Endodermal cell (in vitro differentiated cells): ENCODE measurements at regions not wholly inside any gene's neighbourhood (a gene's known extent, or its start where the extent isn't known, plus 50 kb on each side); places are given as distances from the start of the nearest gene placed in this dataset.

Experiments used
- DNase-seq: peaks from one replicate; pipeline ENCODE4 v3.0.0-alpha.2; 2017
- H3K27ac ChIP-seq: 2 replicates; pipeline ENCODE4 v1.5.1; 2013; ENCODE audit warnings: mild to moderate bottlenecking, low read depth, low read length, moderate library complexity
- H3K27me3 ChIP-seq: 2 replicates; pipeline ENCODE4 v1.6.1; 2013; ENCODE audit warnings: mild to moderate bottlenecking, low read length, moderate library complexity; ENCODE audit not compliant: insufficient read depth, control insufficient read depth, poor library complexity, severe bottlenecking
- H3K36me3 ChIP-seq: 2 replicates; pipeline ENCODE4 v1.7.0; 2013; ENCODE audit warnings: mild to moderate bottlenecking, low read length, moderate library complexity; ENCODE audit not compliant: control insufficient read depth, insufficient read depth
- H3K4me1 ChIP-seq: one replicate; pipeline ENCODE4 v1.7.0; 2013; ENCODE audit warnings: low read length; ENCODE audit not compliant: control insufficient read depth, insufficient read depth
- H3K4me3 ChIP-seq: 2 replicates; pipeline ENCODE4 v1.5.1; 2013; ENCODE audit warnings: mild to moderate bottlenecking, low read length, moderate library complexity
- H3K9ac ChIP-seq: 2 replicates; pipeline ENCODE4 v1.6.1; 2013; ENCODE audit warnings: mild to moderate bottlenecking, low read length, moderate library complexity; ENCODE audit not compliant: poor library complexity, severe bottlenecking; ENCODE audit errors: extremely low read depth
- H3K9me3 ChIP-seq: 2 replicates; pipeline ENCODE4 v1.6.1; 2013; ENCODE audit warnings: mild to moderate bottlenecking, low read length, moderate library complexity; ENCODE audit not compliant: control insufficient read depth
- H3K27ac Mint-ChIP-seq: 2 replicates; pipeline ENCODE4 v1.8.0; 2020; ENCODE audit warnings: mixed read lengths
- H3K27me3 Mint-ChIP-seq: 2 replicates; pipeline ENCODE4 v1.8.0; 2021; ENCODE audit warnings: mild to moderate bottlenecking, mixed read lengths; ENCODE audit not compliant: insufficient read depth
- H3K36me3 Mint-ChIP-seq: 2 replicates; pipeline ENCODE4 v1.8.0; 2020; ENCODE audit warnings: low read depth, mixed read lengths
- H3K4me1 Mint-ChIP-seq: 2 replicates; pipeline ENCODE4 v1.8.0; 2020; ENCODE audit warnings: mixed read lengths
- H3K4me3 Mint-ChIP-seq: 2 replicates; pipeline ENCODE4 v1.8.0; 2020; ENCODE audit warnings: mild to moderate bottlenecking, moderate library complexity, mixed read lengths
- H3K9me3 Mint-ChIP-seq: 2 replicates; pipeline ENCODE4 v1.8.0; 2020; ENCODE audit warnings: mild to moderate bottlenecking, mixed read lengths
- WGBS, 2 experiments: methylation state at CpG; one replicate each; pipeline versions ENCODE4 v1.1.5 to v1.1.7; 2013; ENCODE audit warnings: missing lambda C conversion rate in 2 of 2, mixed read lengths in 1 of 2; ENCODE audit not compliant: insufficient coverage in 1 of 2, insufficient read length in 1 of 2; 5-methylcytosine and 5-hydroxymethylcytosine counted together
- TF ChIP-seq, protein P1 (sequence below): fragments of 200-600 bp; sonication (generic); conservative IDR thresholded peaks from 2 replicates; pipeline ENCODE4 v1.5.0; 2021; ENCODE audit warnings: antibody characterized with exemption, mild to moderate bottlenecking

DNA sequence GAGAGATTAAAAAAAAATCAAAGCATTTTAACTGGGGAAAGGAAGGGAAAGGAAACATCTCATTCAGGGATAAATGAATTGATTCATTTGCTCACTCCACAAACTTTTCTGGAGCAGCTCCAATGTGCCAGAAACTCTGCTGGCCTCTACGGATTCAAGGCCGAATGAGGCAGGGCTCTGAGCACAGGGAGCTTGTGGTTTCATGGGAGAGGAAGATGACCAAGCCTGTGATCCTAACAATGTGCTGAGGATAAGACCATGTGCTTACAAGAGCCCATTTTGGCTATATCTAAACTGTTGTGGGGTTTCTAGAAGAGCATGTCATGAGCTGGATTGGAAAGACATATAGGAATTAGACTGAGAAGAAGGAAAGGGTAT lies 137.5 kb downstream of the ZNF674 start:
- no peak overlapping the region for H3K27ac ChIP-seq
- H3K4me1 ChIP-seq: no peaks in the 10 kb centered on the region
- no peaks in the 10 kb centered on the region for H3K27me3 ChIP-seq
- no peaks in the 10 kb centered on the region for H3K27me3 Mint-ChIP-seq
- H3K9ac ChIP-seq: no peak overlapping the region
- H3K36me3 Mint-ChIP-seq: no peaks in the 10 kb centered on the region
- no peak for DNase-seq
- no peaks in the 10 kb centered on the region for H3K9me3 ChIP-seq
- TF ChIP-seq, protein P1, sequence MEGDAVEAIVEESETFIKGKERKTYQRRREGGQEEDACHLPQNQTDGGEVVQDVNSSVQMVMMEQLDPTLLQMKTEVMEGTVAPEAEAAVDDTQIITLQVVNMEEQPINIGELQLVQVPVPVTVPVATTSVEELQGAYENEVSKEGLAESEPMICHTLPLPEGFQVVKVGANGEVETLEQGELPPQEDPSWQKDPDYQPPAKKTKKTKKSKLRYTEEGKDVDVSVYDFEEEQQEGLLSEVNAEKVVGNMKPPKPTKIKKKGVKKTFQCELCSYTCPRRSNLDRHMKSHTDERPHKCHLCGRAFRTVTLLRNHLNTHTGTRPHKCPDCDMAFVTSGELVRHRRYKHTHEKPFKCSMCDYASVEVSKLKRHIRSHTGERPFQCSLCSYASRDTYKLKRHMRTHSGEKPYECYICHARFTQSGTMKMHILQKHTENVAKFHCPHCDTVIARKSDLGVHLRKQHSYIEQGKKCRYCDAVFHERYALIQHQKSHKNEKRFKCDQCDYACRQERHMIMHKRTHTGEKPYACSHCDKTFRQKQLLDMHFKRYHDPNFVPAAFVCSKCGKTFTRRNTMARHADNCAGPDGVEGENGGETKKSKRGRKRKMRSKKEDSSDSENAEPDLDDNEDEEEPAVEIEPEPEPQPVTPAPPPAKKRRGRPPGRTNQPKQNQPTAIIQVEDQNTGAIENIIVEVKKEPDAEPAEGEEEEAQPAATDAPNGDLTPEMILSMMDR: no peak
- no peaks in the 10 kb centered on the region for H3K36me3 ChIP-seq
- no peak overlapping the region for H3K27ac Mint-ChIP-seq
- no peaks in the 10 kb centered on the region for H3K4me1 Mint-ChIP-seq
- H3K4me3 ChIP-seq: no peak overlapping the region
- 91% methylated on average over 2 of the region's 2 CpGs; no CpG with 5 or more reads in 1 of the 2 experiments for WGBS, 2 experiments
- H3K4me3 Mint-ChIP-seq: no peak overlapping the region
- H3K9me3 Mint-ChIP-seq: peaks cover 31% of the 10 kb centered on the region

DNA sequence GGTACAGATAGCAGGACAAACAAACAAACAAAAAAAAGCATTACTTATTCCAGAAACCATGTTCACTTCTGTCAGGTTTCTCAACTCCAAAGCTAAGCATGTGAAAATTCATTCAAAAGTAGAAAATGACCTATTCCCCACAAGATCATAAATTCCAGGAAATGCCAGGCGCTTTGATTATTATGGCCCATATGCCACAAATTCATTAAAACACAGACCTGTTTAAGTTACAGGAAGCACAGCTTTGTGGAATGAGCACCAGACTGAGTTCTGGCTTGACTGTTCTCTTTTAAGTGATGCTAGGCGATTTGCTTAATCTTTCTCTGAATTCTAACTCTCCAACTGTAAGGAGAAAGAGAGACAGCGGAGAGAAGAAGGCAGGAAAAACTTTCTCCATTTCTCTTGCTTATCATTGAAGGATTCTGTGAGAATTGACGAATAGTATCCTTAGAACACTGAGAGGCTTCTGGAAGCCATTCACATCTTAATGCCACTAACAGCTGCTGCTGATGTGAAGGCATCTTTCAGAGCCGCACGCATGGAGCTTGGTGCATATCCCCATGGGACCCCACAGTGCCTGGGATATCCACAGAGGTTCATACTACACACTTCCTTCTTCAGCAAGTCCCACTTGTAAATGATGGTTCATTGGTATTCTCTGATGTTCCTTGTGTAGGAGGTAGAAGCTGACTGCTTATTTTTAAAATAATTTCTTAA lies 138.0 kb downstream of the ZNF674 start:
- Mint-ChIP-seq H3K9me3 (peaks cover 35% of the 10 kb centered on the region), H3K27me3 (no peaks in the 10 kb centered on the region), H3K4me1 (no peaks in the 10 kb centered on the region), H3K4me3 (no peak overlapping the region), H3K27ac (no peak overlapping the region), H3K36me3 (no peaks in the 10 kb centered on the region)
- TF ChIP-seq, protein P1: no peak
- Histone ChIP-seq H3K9ac (no peak overlapping the region), H3K27ac (no peak overlapping the region), H3K4me1 (no peaks in the 10 kb centered on the region), H3K27me3 (no peaks in the 10 kb centered on the region), H3K9me3 (no peaks in the 10 kb centered on the region), H3K36me3 (no peaks in the 10 kb centered on the region), H3K4me3 (no peak overlapping the region)
- 98% methylated on average over 5 of the region's 6 CpGs; no CpG with 5 or more reads in 1 of the 2 experiments for WGBS, 2 experiments
- no peak for DNase-seq

DNA sequence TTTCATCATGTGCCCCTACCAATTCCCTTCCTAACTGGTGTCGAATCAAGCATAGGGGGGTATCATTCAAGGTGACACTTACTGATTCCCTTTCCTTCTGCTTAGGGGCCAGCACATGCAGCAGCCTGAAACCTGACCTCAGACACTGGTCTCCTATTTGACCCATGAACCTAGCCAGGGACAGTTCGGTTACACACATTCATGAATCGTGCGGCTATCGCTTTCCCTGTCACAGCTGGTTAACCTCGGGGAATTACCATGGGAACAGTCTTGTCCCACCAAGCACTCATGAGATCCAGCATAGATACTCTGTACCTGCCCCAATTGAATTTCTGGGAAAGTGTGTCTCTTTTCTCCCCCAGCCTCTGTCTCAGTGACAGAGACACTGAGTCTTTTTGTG lies 140.4 kb downstream of the ZNF674 start:
- no peak overlapping the region for H3K4me3 ChIP-seq
- no peak overlapping the region for H3K9ac ChIP-seq
- H3K9me3 ChIP-seq: peaks cover 11% of the 10 kb centered on the region
- no peaks in the 10 kb centered on the region for H3K27me3 Mint-ChIP-seq
- no peak overlapping the region for H3K27ac ChIP-seq
- no peaks in the 10 kb centered on the region for H3K4me1 ChIP-seq
- H3K4me3 Mint-ChIP-seq: no peak overlapping the region
- no peaks in the 10 kb centered on the region for H3K36me3 ChIP-seq
- H3K36me3 Mint-ChIP-seq: no peaks in the 10 kb centered on the region
- no peak overlapping the region for H3K27ac Mint-ChIP-seq
- no peaks in the 10 kb centered on the region for H3K4me1 Mint-ChIP-seq
- H3K9me3 Mint-ChIP-seq: peaks cover 51% of the 10 kb centered on the region
- TF ChIP-seq, protein P1: no peak
- 41 to 92% methylated on average over 5 to 6 of the region's 6 CpGs for WGBS, 2 experiments
- no peak for DNase-seq
- no peaks in the 10 kb centered on the region for H3K27me3 ChIP-seq
